ENCODE measurements at regions not wholly inside any gene's neighbourhood (a gene's known extent, or its start where the extent isn't known, plus 50 kb on each side); places are given as distances from the start of the nearest gene placed in this dataset.

GRCh38 chr2:48210189-48210588, 104.3 kb upstream of the FOXN2 start:
- peaks cover 0 to 17% of the 10 kb centered on the region in 2 donors for H3K4me1 ChIP-seq
- no peak for DNase-seq
- in situ Hi-C loops (cut with MboI; ENCODE audit: low sequenced_read_pairs in 4 of 4) = no loop called here

GRCh38 chr2:48213646-48214045, 100.8 kb upstream of the FOXN2 start:
- Histone ChIP-seq H3K4me1 (peaks cover 0 to 14% of the 10 kb centered on the region in 2 donors), H3K36me3 (no peaks in the 10 kb centered on the region), H3K27me3 (no peaks in the 10 kb centered on the region), H3K9me3 (no peaks in the 10 kb centered on the region), H3K4me3 (no peak overlapping the region), H3K27ac (no peak overlapping the region)
- intact Hi-C loops (cut with DNase I; ENCODE audit: low total_unique reads) (no loop called here), in situ Hi-C loops (cut with MboI; ENCODE audit: low sequenced_read_pairs in 4 of 4) (no loop called here)
- TF ChIP-seq POLR2A (IDR thresholded peaks at IDR 0.05) (no peak), CTCF (IDR thresholded peaks at IDR 0.05 in 4 of 5, conservative IDR thresholded peaks at IDR 0.05 in 1 of 5) (no peak)
- DNase-seq (no peak), ATAC-seq (no peak)

More at GRCh38 chr2:48210189-48210588, 104.3 kb upstream of the FOXN2 start:
- Histone ChIP-seq H3K9me3 (no peaks in the 10 kb centered on the region), H3K27ac (no peak overlapping the region), H3K4me3 (no peak overlapping the region), H3K36me3 (no peaks in the 10 kb centered on the region), H3K27me3 (no peaks in the 10 kb centered on the region)
- intact Hi-C loops (cut with DNase I; ENCODE audit: low total_unique reads) = no loop called here
- no peak for ATAC-seq
- TF ChIP-seq POLR2A (IDR thresholded peaks at IDR 0.05) = no peak

- intact Hi-C loops (cut with DNase I; ENCODE audit: low total_unique reads) = no loop called here
- in situ Hi-C loops (cut with MboI; ENCODE audit: low sequenced_read_pairs in 4 of 4) = no loop called here
- ATAC-seq = no peak
Observed at GRCh38 chr2:48218169-48218568, 96.3 kb upstream of the FOXN2 start.

GRCh38 chr2:48219234-48219554, 95.3 kb upstream of the FOXN2 start:
- no peak overlapping the region for H3K4me3 ChIP-seq
- no peaks in the 10 kb centered on the region for H3K4me1 ChIP-seq
- no peaks in the 10 kb centered on the region for H3K36me3 ChIP-seq
- DNase-seq = no peak
- ATAC-seq = no peak
- in situ Hi-C loops (cut with MboI; ENCODE audit: low sequenced_read_pairs in 4 of 4) (no loop called here), intact Hi-C loops (cut with DNase I; ENCODE audit: low total_unique reads) (no loop called here)
- no peak for TF ChIP-seq POLR2A (IDR thresholded peaks at IDR 0.05)
- TF ChIP-seq CTCF (IDR thresholded peaks at IDR 0.05 in 4 of 5, conservative IDR thresholded peaks at IDR 0.05 in 1 of 5) = no peak
- no peaks in the 10 kb centered on the region for H3K9me3 ChIP-seq
- H3K27ac ChIP-seq = no peak overlapping the region
- no peaks in the 10 kb centered on the region for H3K27me3 ChIP-seq

More at GRCh38 chr2:48218169-48218568, 96.3 kb upstream of the FOXN2 start:
- no peak for DNase-seq
- H3K36me3 ChIP-seq = no peaks in the 10 kb centered on the region
- H3K4me1 ChIP-seq = peaks cover 0 to 4% of the 10 kb centered on the region in 2 donors
- H3K27me3 ChIP-seq = no peaks in the 10 kb centered on the region
- no peaks in the 10 kb centered on the region for H3K9me3 ChIP-seq
- no peak overlapping the region for H3K4me3 ChIP-seq
- TF ChIP-seq POLR2A (IDR thresholded peaks at IDR 0.05) (no peak), CTCF (IDR thresholded peaks at IDR 0.05 in 4 of 5, conservative IDR thresholded peaks at IDR 0.05 in 1 of 5) (no peak)
- no peak overlapping the region for H3K27ac ChIP-seq

GRCh38 chr2:48219555-48220436, 94.7 kb upstream of the FOXN2 start:
- TF ChIP-seq CTCF (IDR thresholded peaks at IDR 0.05 in 4 of 5, conservative IDR thresholded peaks at IDR 0.05 in 1 of 5) (no peak), POLR2A (IDR thresholded peaks at IDR 0.05) (no peak)
- H3K36me3 ChIP-seq = no peaks in the 10 kb centered on the region
- ATAC-seq = no peak
- intact Hi-C loops (cut with DNase I; ENCODE audit: low total_unique reads) = no loop called here
- H3K27ac ChIP-seq = no peak overlapping the region
- in situ Hi-C loops (cut with MboI; ENCODE audit: low sequenced_read_pairs in 4 of 4) = no loop called here
- H3K27me3 ChIP-seq = no peaks in the 10 kb centered on the region
- H3K4me1 ChIP-seq = no peaks in the 10 kb centered on the region
- H3K9me3 ChIP-seq = no peaks in the 10 kb centered on the region
- DNase-seq = no peak
- no peak overlapping the region for H3K4me3 ChIP-seq
